SW480 (cell line): ENCODE measurements at regions not wholly inside any gene's neighbourhood (a gene's known extent, or its start where the extent isn't known, plus 50 kb on each side); places are given as distances from the start of the nearest gene placed in this dataset.
A peak's percentile ranks its signal among the peaks of the same experiment; 100 is the strongest.
"Not testable (repeated sequence)": the region's sequence is repeated elsewhere in the genome, so short reads cannot be mapped to it uniquely, and the experiment has no call there.

Source experiments
- DNase-seq: peaks from one replicate; pipeline ENCODE4 v3.0.0-alpha.2; 2016; ENCODE audit warnings: low spot score

DNA sequence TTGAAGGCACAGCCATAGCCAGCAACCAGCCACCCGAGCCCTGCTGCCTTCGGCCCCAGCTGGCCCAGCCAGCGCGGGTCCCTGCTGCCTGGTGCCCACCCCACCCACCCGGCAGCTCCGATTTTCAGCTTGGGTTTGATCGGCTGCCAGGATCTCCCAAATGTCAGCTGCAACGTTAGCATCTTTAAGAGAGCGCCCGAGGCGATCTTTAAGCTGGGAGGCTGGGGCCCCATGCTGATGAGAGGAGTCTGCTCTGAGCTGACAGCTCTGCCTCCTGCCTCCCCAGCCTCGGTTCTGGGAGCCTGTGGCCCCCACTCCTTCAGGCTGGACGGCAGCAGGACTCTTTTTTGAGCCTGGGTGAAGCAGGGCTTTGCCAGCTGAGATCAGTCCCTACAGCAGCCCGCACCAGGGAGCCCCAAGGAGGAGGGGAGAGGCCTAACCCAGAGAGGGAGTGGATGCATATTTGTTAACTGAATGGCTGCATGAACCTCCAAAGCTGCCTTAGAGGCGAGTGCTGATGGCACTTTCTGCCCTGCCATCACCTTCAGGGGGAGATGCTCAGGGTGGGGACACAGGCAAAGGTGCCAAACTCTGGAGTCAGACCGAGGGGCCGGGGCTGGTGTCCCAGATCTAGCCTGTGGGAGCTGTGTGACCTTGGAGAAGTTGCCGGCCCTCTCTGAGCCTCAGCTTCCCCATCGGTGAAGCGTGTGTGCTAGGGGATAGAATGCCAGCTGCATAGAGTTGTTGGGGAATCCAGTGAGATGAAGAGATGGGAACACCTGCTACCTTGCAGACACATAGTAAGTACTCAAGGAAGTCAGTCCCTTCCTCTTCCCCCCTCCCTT, 165.5 kb downstream of the C9orf50 start:
- no peak for DNase-seq

DNA sequence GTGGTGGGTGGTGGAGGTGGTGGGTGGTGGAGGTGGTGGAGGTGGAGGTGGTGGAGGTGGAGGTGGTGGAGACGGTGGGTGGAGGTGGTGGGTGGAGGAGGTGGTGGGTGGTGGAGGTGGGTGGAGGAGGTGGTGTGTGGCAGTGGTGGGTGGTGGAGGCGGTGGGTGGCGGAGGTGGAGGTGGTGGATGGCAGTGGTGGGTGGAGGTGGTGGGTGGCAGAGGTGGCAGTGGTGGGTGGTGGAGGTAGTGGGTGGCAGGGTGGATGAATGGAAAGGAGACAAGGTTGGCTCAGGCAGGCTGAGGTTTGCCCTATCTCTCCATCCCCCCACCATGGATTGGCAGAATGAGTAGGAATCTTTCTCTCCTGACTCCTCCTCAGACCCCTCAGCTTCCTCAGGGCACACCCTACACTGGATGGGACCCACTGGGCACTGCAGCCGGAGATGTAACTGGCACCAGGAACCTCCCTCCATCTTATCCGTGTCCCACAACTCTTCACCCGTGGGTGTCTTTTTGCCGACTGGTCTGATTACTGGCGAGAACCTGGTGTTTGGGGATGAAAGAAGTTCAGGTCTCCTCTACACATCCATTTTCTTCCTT, 166.3 kb downstream of the C9orf50 start:
- no peak for DNase-seq

DNA sequence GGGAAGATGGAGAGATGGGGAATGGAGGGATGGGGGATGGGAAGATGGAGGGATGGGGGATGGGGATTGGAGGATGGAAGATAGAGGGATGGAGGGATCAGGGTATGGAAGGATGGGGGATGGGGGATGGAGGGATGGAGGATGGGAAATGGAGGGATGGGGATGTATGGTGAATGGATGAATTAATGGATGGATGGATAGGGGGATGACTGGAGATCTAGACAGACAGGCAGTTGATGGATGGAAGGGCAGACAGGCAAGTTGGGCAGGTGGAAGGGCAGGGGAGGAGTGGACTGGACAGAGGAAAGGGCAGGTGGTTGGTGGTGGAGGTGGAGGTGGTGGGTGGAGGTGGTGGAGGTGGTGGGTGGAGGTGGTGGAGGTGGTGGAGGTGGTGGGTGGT, 167.2 kb downstream of the C9orf50 start:
- no peak for DNase-seq

DNA sequence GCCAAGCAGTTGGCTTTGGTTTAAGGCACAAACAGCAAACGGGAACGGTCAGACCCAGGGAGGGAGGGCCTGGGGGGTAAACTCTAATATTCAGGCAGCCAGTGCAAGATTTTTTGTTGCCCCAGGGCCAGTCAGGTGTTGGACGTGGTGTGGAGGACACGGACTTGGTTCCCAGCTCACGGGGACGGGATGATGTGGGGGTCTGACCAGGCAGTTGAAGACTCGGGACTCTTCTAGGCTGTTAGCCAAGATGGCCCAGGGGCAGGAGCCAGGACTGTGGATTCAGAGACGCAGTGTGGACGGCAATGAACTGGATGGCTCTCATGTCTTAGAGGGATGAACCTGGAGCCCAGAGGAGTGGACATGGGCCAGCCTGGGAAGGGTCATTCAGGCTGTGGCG, 169.2 kb downstream of the C9orf50 start:
- no peak for DNase-seq

DNA sequence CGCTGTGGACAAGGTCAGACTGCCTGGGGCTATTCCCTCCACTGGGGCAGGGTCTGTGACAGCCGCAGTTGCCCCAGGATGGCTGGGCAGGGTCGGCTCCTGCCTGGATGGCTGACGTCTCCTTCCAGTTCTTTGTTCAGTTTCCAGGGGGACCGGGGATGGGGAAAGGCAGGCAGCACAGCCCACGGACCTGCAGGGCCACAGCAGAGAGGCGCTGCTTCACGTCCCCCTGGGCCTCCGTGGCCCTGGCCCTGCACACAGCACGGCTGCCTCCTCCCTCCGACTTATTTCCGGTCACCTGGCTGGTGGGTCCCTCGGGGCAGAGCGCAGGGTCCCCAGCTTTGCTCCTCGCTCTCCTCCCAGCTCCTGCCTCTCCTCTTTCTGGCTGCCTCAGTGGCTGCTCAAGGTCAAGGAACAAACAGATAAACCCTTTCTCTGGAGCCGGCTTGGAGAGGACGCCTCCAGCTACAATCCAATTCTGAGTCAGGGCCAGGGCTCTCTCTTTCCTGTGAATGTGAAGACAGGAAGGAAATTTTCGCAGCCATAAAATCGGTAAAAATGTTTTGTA, 169.7 kb downstream of the C9orf50 start:
- DNase-seq = no peak

DNA sequence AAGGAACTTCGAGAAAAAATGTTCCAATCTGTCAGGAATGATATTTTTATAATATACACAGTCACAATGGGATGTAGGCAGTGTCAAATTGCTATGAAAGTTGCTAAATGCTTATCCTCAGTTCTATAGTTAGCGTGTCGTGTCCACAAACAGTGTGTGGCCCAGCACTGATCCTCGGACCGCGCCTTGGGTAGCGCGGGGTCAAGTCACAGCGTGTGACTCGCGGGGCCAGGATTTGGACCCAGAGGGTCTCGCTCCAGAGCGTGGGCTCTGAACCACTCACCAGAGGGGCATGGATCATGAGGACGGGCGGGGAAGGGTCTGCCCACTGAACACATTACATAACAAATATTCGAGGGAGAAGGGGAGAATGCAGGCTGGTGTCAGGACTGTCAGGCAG, 171.8 kb downstream of the C9orf50 start:
- no peak for DNase-seq

DNA sequence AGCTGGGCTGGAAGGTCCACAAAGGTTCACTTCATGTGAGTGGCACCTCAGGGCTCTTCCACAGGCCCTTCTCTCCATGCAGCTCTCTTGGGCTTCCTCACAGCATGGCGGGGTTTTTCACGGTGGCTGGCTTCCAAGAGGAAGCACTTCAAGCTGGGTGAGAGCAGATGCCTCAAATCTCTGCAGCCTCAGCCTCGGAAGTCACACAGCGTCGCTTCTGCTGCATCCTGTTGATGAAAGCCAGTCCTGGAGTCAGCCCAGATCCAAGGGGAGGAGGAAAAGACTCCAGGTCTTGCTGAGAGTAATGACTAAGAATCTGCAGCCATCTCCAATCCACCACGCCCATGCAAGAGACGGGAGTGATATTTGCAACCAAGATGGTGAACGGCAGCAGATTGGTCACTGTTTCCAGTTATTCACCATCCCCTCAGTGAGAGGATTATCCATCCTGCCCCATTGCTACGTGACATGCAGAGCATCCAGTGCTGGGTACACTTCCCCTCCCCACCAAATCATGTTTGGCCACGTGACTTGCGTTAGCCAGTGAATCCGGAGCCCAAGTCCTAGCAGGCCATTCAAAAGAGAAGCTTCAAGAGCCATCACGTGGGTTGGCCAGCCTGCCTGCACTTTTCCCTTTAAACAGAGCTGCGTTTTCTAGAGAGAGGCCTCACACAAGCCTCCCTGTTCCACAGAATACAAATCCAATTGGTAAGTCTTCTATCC, 173.9 kb downstream of the C9orf50 start:
- DNase-seq = no peak

DNA sequence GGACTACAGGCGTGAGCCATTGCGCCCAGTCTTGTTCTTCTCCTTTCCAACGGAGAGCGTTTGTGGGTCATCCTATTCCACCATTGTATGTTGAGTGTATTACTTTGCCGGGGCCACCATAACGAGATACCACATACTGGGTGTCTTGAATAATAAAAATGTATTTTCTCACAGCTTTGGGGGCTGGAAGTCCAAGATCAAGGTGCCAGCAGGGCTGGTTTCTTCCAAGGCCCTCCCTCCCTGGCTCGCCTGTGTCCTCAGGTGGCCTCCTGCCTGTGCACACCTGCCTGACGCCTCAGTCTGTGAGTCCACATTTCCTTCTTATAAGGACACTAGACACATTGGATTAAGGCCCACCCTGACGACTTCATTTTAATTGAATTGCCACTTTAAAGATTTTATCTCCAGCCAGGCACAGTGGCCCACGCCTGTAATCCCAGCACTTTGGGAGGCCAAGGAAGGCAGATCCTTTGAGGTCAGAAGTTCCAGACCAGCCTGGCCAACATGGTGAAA, 175.1 kb downstream of the C9orf50 start:
- DNase-seq = no peak

DNA sequence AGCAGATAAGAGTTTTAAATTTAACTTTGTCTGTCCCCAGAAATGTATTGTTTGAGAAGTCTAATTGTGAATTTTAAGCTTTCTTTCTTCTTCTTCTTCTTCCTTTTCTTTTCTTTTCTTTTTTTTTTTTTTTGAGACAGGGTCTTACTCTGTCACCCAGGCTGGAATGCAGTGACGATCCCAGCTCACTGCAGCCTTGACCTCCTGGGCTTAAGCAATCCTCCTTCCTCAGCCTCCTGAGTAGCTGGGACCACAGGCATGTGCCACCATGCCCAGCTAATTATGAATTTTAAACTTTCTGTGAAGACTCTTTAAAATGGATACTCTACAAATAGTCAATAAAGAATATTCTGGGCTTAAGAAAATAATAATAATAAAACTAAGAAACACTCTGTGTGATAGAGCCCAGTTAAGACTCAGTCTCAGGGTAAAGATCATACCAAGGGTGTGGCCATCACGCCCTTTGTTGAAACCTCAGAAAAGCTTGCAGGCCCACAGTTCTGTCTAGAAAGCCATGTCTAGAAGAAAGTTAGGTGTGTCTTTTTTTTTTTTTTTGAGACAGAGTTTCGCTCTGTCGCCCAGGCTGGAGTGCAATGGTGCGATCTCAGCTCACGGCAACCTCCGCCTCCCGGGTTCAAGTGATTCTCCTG, 177.3 kb downstream of the C9orf50 start:
- not testable (repeated sequence) for DNase-seq

DNA sequence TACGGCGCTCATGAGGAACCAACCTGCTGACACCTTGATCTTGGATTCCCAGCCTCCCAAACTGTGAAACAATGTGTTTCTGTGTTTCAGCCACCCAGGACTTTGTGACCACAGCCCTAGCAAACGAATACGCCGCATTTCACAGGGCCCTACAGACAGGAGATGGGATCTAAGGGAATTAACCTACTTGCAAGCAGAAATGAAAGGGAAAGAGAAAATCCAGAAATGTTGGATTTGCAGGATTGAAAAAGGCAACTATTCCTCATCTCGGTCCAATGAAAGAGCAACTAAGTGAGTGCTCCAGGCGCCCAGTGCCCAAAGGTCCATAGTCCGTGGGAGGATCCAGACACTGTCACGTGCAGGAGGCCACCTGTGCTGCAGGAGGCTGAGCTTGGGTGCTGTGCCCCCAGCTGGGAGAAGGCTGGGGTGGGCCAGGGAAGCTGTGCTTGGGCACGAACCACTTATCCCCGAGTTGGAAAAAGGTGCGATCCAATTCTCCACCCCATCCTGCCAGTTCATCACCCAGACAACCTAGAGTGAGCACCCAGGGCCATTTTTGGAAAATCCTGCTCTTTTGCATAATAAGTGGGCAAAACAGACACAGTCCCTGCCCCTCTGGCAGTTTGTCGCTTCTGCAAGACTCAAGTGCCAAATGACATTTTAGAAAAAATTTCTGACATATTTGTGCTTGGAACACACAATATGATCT, 177.9 kb downstream of the C9orf50 start:
- peak; percentile 63 for DNase-seq

DNA sequence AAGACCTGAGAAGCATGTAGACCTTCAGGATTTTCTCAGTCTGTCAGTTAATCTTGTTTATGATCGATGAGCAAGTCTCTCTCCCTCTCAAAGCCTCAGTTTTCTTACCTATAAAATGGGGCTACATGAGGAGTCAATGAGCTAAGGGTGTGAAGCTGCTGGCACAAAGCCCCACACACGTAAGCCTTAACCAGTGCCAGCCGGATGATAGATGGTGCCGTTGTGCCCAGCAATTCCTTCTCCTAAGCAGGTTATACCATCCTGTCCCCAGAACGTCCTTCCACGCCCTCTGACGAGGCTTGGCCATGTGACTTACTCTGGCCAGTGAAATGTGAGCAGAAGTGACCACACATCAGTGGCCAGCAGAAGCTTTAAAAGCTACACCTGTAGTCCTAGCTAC, 179.0 kb downstream of the C9orf50 start:
- peak; percentile 29 for DNase-seq

DNA sequence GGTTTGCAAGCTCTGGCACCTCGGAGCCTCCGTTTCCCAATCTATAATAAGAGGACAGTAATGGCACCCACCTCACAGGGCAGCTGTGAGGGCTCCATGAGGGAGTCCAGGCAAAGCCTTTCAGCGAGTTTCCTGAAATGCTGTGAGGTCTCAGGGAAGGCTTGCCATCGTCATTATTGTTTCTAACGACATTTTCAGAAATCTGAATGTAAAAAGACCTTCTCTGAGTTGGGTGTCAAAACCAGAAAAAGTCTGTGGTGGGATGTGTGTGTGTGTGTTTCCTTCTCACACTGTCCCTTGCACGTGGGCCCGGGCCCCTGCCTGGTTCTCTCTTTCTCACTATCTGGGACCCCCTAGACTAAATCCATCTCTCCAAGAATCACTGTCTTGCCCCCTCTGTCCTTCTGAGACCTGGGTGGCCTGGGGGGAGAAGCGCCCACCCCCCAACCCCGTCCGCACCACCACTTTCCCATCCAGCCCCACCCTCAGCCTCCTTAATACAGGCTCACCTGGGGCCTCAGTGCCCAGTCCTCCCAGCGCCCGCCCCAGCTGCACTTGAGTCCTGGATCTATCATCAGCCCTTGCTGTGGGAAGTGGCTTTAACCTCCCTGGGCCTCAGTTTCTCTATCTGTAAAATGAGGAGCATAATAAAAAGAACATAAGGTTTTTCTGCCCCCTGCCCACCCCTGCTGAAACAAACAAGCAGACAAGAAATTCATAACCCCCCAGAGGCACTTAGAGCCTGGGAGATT, 180.3 kb downstream of the C9orf50 start:
- no peak for DNase-seq

DNA sequence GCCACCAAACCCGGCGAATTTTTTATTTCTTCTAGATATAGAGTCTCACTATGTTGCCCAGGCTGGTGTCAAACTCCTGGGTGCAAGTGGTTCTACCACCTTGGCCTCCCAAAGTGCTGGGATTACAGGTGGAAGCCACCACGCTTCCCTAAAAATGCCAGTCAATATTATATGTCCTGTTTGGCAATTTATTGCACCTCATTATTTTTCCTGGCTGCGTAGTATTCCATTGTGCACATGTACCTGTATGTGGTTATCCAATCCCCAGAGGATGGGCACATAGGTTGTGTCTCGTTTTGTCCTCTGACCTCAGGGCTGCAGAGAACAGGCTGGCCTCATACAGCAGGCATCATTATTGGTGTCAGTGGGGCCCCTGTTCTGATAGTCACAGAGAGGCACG, 181.7 kb downstream of the C9orf50 start:
- DNase-seq = no peak

DNA sequence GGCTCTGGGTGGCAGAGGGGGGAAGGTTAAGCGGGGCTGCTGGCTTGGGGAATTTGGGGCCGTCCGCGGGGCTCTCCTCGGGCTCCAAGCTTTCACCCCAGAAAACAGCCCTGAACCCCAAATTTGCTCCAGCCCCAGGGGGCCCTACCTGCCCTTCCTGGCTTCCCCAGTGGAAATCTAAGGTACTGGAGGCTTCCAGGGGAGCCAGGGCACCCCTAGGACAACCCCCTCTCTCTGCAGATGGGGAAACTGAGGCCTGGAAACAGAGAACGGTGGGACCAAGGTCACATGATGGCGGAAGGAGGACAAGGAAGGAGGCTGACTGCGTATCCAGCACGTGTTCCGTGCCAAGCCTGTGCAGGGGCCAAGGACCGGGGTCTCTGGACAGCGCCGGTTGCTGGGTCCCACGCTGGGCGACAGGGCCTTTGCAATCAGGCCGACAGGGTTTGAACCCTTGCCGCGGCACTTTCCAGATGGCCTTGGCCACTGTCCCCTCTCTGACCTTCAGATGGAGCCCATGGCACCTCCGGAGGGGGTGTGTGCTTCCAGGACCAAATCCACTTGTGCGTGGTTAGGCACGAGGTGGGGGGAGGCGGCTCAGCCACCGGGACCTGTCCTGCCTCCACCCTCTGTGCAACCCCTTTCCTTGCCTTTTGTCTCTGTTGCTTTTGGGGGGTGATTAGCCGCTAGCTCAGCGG, 183.1 kb downstream of the C9orf50 start:
- no peak for DNase-seq

DNA sequence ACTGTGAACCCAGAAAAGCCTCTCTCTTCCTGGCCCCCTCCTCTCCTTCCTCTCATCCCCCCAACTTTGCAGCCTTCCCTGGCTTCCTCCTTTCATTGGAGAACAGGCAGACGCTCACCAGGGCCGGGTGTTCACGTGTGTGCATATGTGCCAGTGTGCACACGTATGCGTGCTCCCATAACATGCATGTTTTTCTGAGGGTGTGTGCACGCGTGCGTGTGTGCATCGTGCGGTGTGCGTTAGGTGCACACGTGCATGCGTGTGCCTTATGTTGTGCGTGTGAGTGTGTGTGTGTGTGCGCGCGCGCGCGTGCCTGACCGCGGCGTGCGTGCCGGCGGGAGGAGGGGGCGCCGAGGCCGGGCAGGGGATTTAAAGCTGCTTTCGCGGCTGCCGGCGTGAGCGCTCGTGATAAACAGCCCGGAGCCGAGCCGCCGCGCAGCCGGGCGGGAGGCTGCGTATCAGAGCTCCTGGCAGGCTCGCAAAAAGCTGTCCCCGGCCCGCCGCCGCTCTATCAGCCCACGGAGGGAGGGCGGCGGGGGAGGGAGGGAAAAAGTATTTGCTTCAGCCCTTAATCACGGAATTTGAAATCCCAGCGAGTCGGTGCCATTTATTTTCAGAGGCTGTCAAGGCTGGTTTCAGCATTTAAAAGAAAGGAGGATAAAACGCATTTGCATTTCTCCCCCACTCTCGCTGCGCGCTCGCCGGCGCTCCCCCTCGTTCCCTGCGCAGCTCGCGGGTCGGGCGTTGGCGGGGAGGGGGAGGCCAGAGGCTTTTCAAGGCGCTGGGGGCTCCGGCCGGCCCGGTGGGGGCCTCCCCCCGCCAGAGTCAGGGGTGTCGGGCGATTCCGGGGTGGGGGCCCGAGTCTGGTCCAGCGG, 183.9 kb downstream of the C9orf50 start:
- peak; percentile 36 for DNase-seq

DNA sequence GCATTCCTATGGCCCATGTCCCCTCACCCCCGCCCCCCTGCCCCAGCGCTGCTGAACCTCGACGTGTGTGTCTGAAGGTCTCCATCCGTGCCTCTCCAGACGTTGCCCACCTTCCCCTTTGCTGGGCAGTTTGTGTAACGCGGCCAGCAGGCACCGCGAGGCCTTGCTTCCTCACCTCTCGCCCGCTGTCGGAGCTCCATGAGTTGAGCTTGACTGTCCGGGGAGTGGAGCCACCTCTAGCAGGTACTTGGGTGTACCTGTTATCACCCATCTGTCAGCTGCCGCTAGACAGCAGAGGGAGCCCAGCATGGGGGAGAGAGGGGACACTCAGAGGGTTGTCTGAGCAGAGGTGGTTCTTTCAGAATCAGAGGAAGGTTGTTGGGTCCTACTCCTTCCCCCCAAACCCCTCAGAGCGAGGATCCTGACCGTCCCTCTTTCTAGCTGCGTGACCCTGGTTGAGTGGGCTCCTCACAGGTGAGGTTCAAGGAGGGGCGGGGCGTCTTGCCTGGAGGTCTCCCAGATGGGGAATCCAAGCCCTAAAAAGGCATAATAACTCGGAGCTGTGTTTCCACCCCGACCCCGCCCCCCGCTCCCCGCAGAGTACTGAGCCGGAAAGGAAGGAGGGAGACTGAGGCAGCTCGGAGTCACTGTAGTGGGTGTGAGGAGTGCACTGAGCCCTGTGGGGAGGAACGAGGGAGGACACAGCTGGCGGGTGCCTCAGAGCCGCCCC, 184.7 kb downstream of the C9orf50 start:
- DNase-seq = no peak

DNA sequence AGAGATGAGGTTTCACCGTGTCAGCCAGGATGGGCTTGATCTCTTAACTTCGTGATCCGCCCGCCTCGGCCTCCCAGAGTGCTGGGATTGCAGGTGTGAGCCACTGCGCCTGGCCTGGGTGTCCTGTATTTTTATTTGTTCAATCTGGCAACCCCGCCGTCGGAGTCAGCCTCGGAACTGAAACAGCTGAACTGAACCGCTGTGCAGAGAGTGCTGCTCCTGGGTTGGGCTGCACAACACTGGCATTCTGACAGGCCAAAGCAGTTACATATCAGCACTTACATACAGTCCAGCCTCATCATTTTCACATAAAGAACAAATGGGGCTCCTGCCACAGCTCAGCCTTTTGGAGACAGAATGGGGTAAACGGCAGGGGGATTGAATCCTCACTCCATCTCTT, 185.6 kb downstream of the C9orf50 start:
- no peak for DNase-seq

DNA sequence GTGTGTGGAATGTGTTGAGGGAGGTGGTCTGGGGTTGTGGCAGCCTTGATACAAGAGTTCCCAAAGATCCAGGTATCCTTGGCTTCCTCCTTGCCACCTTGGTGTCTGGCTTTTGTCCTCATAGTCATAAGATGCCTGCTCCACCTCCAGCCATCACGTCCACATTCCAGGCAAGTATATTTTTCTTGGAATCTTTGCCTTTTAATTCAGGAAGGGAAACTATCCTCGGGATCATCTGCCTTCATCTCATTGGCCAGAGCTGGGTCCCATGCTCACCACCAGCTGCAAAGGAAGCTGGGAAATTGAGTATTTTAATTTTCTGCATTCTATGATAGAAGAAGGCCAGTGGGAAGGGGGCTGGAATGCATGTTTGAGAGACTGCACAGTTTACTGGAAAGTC, 186.7 kb downstream of the C9orf50 start:
- DNase-seq = no peak
